Thoracic aorta (tissue), 2 donors: ENCODE measurements at regions not wholly inside any gene's neighbourhood (a gene's known extent, or its start where the extent isn't known, plus 50 kb on each side); places are given as distances from the start of the nearest gene placed in this dataset.

ENCODE experiments used
- ATAC-seq: fragments of 150-250 bp; one replicate; pipeline ENCODE4 v1.8.0; 2017; ENCODE audit warnings: low read depth; ENCODE audit not compliant: insufficient number of reproducible peaks, low FRiP score
- DNase-seq: peaks from one replicate; pipeline ENCODE4 v3.0.0-alpha.2; 2020; ENCODE audit warnings: low spot score
- H3K27ac ChIP-seq, 2 donors: fragments of 200-600 bp; sonication (generic); 1 replicate in 1 of 2; 2 replicates in 1 of 2; pipeline ENCODE4 v1.5.1; 2016; ENCODE audit warnings: mild to moderate bottlenecking in 2 of 2, moderate library complexity in 2 of 2
- H3K27me3 ChIP-seq: fragments of 200-600 bp; sonication (generic); replicated peaks from 2 replicates; pipeline ENCODE4 v1.6.0; 2016; ENCODE audit warnings: mild to moderate bottlenecking; ENCODE audit not compliant: insufficient read depth
- H3K36me3 ChIP-seq: fragments of 200-600 bp; sonication (generic); one replicate; pipeline ENCODE4 v1.5.1; 2016
- H3K4me1 ChIP-seq, 2 donors: fragments of 200-600 bp; sonication (generic); 1 replicate in 1 of 2; 2 replicates in 1 of 2; pipeline versions ENCODE4 v1.5.1 to v1.6.0; 2016; ENCODE audit warnings: low read depth in 2 of 2, mild to moderate bottlenecking in 1 of 2; ENCODE audit not compliant: control insufficient read depth in 1 of 2
- H3K4me3 ChIP-seq: fragments of 200-600 bp; sonication (generic); 2 replicates; pipeline ENCODE4 v1.5.1; 2016; ENCODE audit warnings: mild to moderate bottlenecking
- H3K9me3 ChIP-seq: fragments of 200-600 bp; sonication (generic); 2 replicates; pipeline ENCODE4 v1.5.1; 2016
- CTCF ChIP-seq: fragments of 200-600 bp; sonication (generic); IDR thresholded peaks from one replicate; pipeline ENCODE4 v1.5.1; 2019; ENCODE audit warnings: antibody characterized with exemption

- no peaks in the 10 kb centered on the region for H3K4me1 ChIP-seq
- peaks cover 3% of the 10 kb centered on the region for H3K9me3 ChIP-seq
- no peaks in the 10 kb centered on the region for H3K27me3 ChIP-seq
- no peak overlapping the region for H3K27ac ChIP-seq
- H3K4me3 ChIP-seq = no peak overlapping the region
- TF ChIP-seq CTCF = no peak
- DNase-seq = no peak
- H3K36me3 ChIP-seq = no peaks in the 10 kb centered on the region
- ATAC-seq = no peak
Observed at GRCh38 chr15:81443040-81443820, 69.2 kb upstream of the TMC3 start.

DNA sequence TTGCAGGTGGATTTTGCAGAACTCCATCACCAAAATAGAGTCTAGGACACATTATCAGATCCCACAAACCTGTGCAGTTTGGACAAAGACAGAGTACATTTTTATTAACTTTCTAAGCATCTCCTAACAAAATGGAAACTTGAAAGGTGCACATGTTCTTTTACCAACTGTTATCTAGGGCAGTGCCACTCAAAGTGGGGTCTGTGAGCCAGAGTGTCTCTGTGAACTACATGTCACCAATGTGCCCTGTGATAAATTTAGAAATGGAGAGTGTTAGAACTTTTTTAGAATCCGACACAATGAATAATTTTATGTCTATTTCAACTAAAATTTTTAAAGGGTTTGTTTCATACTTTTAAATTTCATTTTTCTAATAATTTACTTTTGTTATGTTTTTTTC, 68.4 kb upstream of the TMC3 start:
- H3K4me1 ChIP-seq = no peaks in the 10 kb centered on the region
- TF ChIP-seq CTCF = no peak
- peaks cover 3% of the 10 kb centered on the region for H3K9me3 ChIP-seq
- H3K27me3 ChIP-seq = no peaks in the 10 kb centered on the region
- no peak overlapping the region for H3K27ac ChIP-seq
- H3K36me3 ChIP-seq = no peaks in the 10 kb centered on the region
- H3K4me3 ChIP-seq = no peak overlapping the region
- DNase-seq (no peak), ATAC-seq (no peak)

GRCh38 chr15:81434851-81435250, 60.8 kb upstream of the TMC3 start:
- Histone ChIP-seq H3K9me3 (peaks cover 3% of the 10 kb centered on the region), H3K4me1 (no peaks in the 10 kb centered on the region), H3K4me3 (no peak overlapping the region), H3K27ac (no peak overlapping the region), H3K36me3 (no peaks in the 10 kb centered on the region), H3K27me3 (no peaks in the 10 kb centered on the region)
- TF ChIP-seq CTCF = no peak
- ATAC-seq (no peak), DNase-seq (no peak)

GRCh38 chr15:81433462-81433861, 59.4 kb upstream of the TMC3 start:
- Histone ChIP-seq H3K4me3 (no peak overlapping the region), H3K27ac (no peak overlapping the region), H3K27me3 (no peaks in the 10 kb centered on the region), H3K36me3 (no peaks in the 10 kb centered on the region), H3K4me1 (no peaks in the 10 kb centered on the region), H3K9me3 (peaks cover 3% of the 10 kb centered on the region)
- DNase-seq (no peak), ATAC-seq (no peak)
- TF ChIP-seq CTCF = no peak

DNA sequence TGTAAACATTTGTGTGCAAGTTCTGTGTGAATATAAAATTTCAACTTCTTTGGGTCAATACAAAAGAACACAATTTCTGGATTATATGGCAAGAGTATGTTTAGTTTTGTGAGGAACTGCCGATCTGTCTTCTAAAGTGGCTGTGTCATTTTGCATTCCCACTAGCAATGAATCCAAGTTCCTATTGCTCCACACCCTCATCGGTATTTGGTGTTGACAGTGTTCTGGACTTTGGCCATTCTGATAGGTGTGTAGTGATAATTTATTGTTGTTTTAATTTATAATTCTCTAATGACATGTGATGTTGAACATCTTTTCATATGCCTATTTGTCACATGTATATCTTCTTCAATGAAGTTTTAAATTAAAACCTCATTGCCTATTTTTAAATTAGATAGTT, 58.2 kb upstream of the TMC3 start:
- Histone ChIP-seq H3K27ac (no peak overlapping the region), H3K27me3 (no peaks in the 10 kb centered on the region), H3K4me1 (no peaks in the 10 kb centered on the region), H3K36me3 (no peaks in the 10 kb centered on the region), H3K9me3 (peaks cover 3% of the 10 kb centered on the region), H3K4me3 (no peak overlapping the region)
- TF ChIP-seq CTCF = no peak
- no peak for DNase-seq
- no peak for ATAC-seq
